DMS153 (cell line): ENCODE measurements at regions not wholly inside any gene's neighbourhood (a gene's known extent, or its start where the extent isn't known, plus 50 kb on each side); places are given as distances from the start of the nearest gene placed in this dataset.

Experiments
- DNase-seq: peaks from one replicate; lab custom pipeline; 2025; lab: John Stamatoyannopoulos, UW

GRCh38 chr5:63726496-63726895 lies 235.7 kb downstream of the HTR1A start:
- DNase-seq = no peak

- no peak for DNase-seq
These were observed 243.1 kb downstream of the HTR1A start for GRCh38 chr5:63719147-63719546.

- no peak for DNase-seq
These were observed 262.0 kb downstream of the HTR1A start for GRCh38 chr5:63700241-63700640.

GRCh38 chr5:63697811-63698210 lies 264.4 kb downstream of the HTR1A start:
- no peak for DNase-seq

- DNase-seq = no peak
These were observed 271.7 kb downstream of the HTR1A start for GRCh38 chr5:63690546-63690945.

GRCh38 chr5:63687854-63688516 lies 274.3 kb downstream of the HTR1A start:
- no peak for DNase-seq

- no peak for DNase-seq
These were observed 275.3 kb downstream of the HTR1A start for GRCh38 chr5:63686938-63687337.

GRCh38 chr5:63686181-63686580 lies 276.1 kb downstream of the HTR1A start:
- no peak for DNase-seq

- no peak for DNase-seq
These were observed 276.8 kb downstream of the HTR1A start for GRCh38 chr5:63685454-63685853.

GRCh38 chr5:63674881-63675280 lies 287.4 kb downstream of the HTR1A start:
- no peak for DNase-seq

- peak; percentile 0 for DNase-seq
These were observed 307.2 kb downstream of the HTR1A start for GRCh38 chr5:63655043-63655442.

GRCh38 chr5:63650581-63650980 lies 311.7 kb downstream of the HTR1A start:
- no peak for DNase-seq

- DNase-seq = no peak
These were observed 313.9 kb downstream of the HTR1A start for GRCh38 chr5:63648376-63648775.

GRCh38 chr5:63629951-63630630 lies 332.2 kb downstream of the HTR1A start:
- no peak for DNase-seq

GRCh38 chr5:63613442-63613841 lies 348.8 kb downstream of the HTR1A start:
- no peak for DNase-seq

GRCh38 chr5:63603996-63604395 lies 358.2 kb downstream of the HTR1A start:
- DNase-seq = no peak

GRCh38 chr5:63602971-63603370 lies 359.3 kb downstream of the HTR1A start:
- DNase-seq = no peak

GRCh38 chr5:63596254-63596653 lies 366.0 kb downstream of the HTR1A start:
- DNase-seq = no peak

GRCh38 chr5:63573380-63573779 lies 388.9 kb downstream of the HTR1A start:
- DNase-seq = no peak

- DNase-seq = no peak
These were observed 389.5 kb downstream of the HTR1A start for GRCh38 chr5:63572740-63573139.

- no peak for DNase-seq
These were observed 391.5 kb downstream of the HTR1A start for GRCh38 chr5:63570752-63571151.

- DNase-seq = no peak
These were observed 397.5 kb downstream of the HTR1A start for GRCh38 chr5:63564789-63565188.

GRCh38 chr5:63563008-63563917 lies 399.0 kb downstream of the HTR1A start:
- no peak for DNase-seq
